ENCODE measurements at regions not wholly inside any gene's neighbourhood (a gene's known extent, or its start where the extent isn't known, plus 50 kb on each side); places are given as distances from the start of the nearest gene placed in this dataset.

DNA sequence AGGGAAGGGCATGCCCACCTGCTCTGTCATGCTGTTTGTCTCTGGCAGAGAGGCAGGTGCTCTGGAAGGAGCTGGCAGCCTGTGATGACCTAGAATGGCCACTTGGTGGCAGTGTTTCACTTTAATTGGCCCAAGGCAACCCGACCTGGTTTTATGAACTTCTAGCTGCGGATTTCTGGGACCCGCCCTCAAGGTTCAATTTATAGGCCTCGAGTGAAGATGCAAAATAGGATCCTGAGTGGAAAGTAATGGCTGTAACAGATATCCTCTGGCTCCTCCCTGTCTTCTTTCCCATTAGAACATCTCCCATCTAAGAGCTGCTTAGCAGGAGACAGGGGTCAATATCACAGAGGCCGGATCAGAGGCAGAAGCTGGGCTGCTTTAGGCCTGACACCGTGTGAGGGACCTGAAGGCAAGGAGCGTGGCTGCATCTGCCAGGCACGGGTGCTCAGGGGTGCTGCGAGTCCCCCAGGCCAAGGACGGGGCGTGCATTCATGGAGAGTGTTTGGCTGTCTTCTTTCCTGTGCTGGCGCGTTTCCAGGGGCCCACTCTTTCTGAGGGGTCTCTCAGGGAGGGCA lies 56.7 kb upstream of the SLC28A3 start:
- TF ChIP-seq, protein P1, sequence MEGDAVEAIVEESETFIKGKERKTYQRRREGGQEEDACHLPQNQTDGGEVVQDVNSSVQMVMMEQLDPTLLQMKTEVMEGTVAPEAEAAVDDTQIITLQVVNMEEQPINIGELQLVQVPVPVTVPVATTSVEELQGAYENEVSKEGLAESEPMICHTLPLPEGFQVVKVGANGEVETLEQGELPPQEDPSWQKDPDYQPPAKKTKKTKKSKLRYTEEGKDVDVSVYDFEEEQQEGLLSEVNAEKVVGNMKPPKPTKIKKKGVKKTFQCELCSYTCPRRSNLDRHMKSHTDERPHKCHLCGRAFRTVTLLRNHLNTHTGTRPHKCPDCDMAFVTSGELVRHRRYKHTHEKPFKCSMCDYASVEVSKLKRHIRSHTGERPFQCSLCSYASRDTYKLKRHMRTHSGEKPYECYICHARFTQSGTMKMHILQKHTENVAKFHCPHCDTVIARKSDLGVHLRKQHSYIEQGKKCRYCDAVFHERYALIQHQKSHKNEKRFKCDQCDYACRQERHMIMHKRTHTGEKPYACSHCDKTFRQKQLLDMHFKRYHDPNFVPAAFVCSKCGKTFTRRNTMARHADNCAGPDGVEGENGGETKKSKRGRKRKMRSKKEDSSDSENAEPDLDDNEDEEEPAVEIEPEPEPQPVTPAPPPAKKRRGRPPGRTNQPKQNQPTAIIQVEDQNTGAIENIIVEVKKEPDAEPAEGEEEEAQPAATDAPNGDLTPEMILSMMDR (IDR thresholded peaks at IDR 0.05 in 2 of 3, conservative IDR thresholded peaks at IDR 0.05 in 1 of 3; ENCODE audit: borderline replicate concordance in 1 of 3, insufficient read depth in 1 of 3, low read depth in 2 of 3, low read length in 2 of 3), result peak; percentile 66 to 86 (median 85); a peak in 5 of 6 replicates
- TF ChIP-seq POLR2A (IDR thresholded peaks at IDR 0.05; ENCODE audit: borderline replicate concordance, extremely low read depth, insufficient read depth, insufficient read length), result no peak
- TF ChIP-seq EZH2 (IDR thresholded peaks at IDR 0.05), result no peak
- no peak for TF ChIP-seq CBX3 (IDR thresholded peaks at IDR 0.05; ENCODE audit: low read depth)

All from HCT116 (cell line).